ENCODE measurements at regions not wholly inside any gene's neighbourhood (a gene's known extent, or its start where the extent isn't known, plus 50 kb on each side); places are given as distances from the start of the nearest gene placed in this dataset.

GRCh38 chr13:40143559-40143958, 488.1 kb downstream of the COG6 start:
- Histone ChIP-seq H3K27me3 (ENCODE audit: control insufficient read depth, insufficient read depth, low read length) (no peaks in the 10 kb centered on the region), H3K9ac (ENCODE audit: insufficient read depth, low read length) (no peak overlapping the region), H3K27ac (ENCODE audit: insufficient read depth, low read length) (no peak overlapping the region), H3K4me3 (replicated peaks in 1 of 4; ENCODE audit: control extremely low read depth in 1 of 4, insufficient read depth in 1 of 4, low read depth in 3 of 4, low read length in 4 of 4) (no peak overlapping the region), H3K4me1 (ENCODE audit: control insufficient read depth, extremely low read depth, insufficient read depth, low read length) (no peaks in the 10 kb centered on the region), H3K9me3 (ENCODE audit: control insufficient read depth, insufficient read depth, low read depth, low read length) (no peaks in the 10 kb centered on the region), H3K4me2 (ENCODE audit: extremely low read depth, insufficient read depth, low read length) (no peak overlapping the region), H4K20me1 (ENCODE audit: control insufficient read depth, extremely low read depth, insufficient read depth, low read length) (no peaks in the 10 kb centered on the region), H2AFZ (ENCODE audit: low read length) (no peak overlapping the region), H3K79me2 (ENCODE audit: control insufficient read depth, insufficient read depth, low read length) (no peaks in the 10 kb centered on the region), H3K36me3 (ENCODE audit: control insufficient read depth, insufficient read depth, low read length) (no peaks in the 10 kb centered on the region)
- TF ChIP-seq EZH2 (IDR thresholded peaks at IDR 0.05; ENCODE audit: low read length, missing control alignments) = no peak
- TF ChIP-seq, protein P1, sequence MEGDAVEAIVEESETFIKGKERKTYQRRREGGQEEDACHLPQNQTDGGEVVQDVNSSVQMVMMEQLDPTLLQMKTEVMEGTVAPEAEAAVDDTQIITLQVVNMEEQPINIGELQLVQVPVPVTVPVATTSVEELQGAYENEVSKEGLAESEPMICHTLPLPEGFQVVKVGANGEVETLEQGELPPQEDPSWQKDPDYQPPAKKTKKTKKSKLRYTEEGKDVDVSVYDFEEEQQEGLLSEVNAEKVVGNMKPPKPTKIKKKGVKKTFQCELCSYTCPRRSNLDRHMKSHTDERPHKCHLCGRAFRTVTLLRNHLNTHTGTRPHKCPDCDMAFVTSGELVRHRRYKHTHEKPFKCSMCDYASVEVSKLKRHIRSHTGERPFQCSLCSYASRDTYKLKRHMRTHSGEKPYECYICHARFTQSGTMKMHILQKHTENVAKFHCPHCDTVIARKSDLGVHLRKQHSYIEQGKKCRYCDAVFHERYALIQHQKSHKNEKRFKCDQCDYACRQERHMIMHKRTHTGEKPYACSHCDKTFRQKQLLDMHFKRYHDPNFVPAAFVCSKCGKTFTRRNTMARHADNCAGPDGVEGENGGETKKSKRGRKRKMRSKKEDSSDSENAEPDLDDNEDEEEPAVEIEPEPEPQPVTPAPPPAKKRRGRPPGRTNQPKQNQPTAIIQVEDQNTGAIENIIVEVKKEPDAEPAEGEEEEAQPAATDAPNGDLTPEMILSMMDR (conservative IDR thresholded peaks at IDR 0.05 in 1 of 2, IDR thresholded peaks at IDR 0.05 in 1 of 2; ENCODE audit: low read depth in 1 of 2, low read length in 2 of 2) = no peak
- no peak for DNase-seq (ENCODE audit: low read depth in 2 of 2)

DNA sequence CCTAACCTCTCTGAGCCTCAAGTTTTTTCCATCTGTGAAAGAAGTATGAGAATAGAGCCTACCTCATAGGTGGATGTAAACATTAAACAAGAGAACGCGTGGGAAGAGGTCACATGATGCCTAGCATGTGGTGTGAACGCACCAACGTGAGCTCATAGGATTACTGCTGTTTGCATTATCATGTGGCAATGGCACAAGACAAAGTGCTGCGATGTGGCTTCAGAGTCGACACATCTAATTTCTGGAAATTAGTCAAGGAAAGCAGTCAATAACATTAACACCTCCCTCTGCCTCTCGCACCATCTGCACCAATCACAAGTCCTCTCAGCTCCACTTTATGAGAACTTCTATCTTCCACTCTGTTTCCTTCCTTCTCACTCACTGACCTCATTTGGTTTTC, 489.7 kb downstream of the COG6 start:
- H2AFZ ChIP-seq (ENCODE audit: low read length) = no peak overlapping the region
- H3K36me3 ChIP-seq (ENCODE audit: control insufficient read depth, insufficient read depth, low read length) = no peaks in the 10 kb centered on the region
- H3K4me1 ChIP-seq (ENCODE audit: control insufficient read depth, extremely low read depth, insufficient read depth, low read length) = peaks cover 7% of the 10 kb centered on the region
- H3K79me2 ChIP-seq (ENCODE audit: control insufficient read depth, insufficient read depth, low read length) = no peaks in the 10 kb centered on the region
- TF ChIP-seq EZH2 (IDR thresholded peaks at IDR 0.05; ENCODE audit: low read length, missing control alignments) = no peak
- TF ChIP-seq, protein P1 (conservative IDR thresholded peaks at IDR 0.05 in 1 of 2, IDR thresholded peaks at IDR 0.05 in 1 of 2; ENCODE audit: low read depth in 1 of 2, low read length in 2 of 2) = no peak
- no peak overlapping the region for H3K9ac ChIP-seq (ENCODE audit: insufficient read depth, low read length)
- no peaks in the 10 kb centered on the region for H3K27me3 ChIP-seq (ENCODE audit: control insufficient read depth, insufficient read depth, low read length)
- H3K4me3 ChIP-seq (replicated peaks in 1 of 4; ENCODE audit: control extremely low read depth in 1 of 4, insufficient read depth in 1 of 4, low read depth in 3 of 4, low read length in 4 of 4) = no peak overlapping the region
- no peak overlapping the region for H3K4me2 ChIP-seq (ENCODE audit: extremely low read depth, insufficient read depth, low read length)
- H3K27ac ChIP-seq (ENCODE audit: insufficient read depth, low read length) = no peak overlapping the region
- DNase-seq (ENCODE audit: low read depth in 2 of 2) = no peak
- H3K9me3 ChIP-seq (ENCODE audit: control insufficient read depth, insufficient read depth, low read depth, low read length) = no peaks in the 10 kb centered on the region
- no peaks in the 10 kb centered on the region for H4K20me1 ChIP-seq (ENCODE audit: control insufficient read depth, extremely low read depth, insufficient read depth, low read length)

- no peak overlapping the region for H3K4me3 ChIP-seq (replicated peaks in 1 of 4; ENCODE audit: control extremely low read depth in 1 of 4, insufficient read depth in 1 of 4, low read depth in 3 of 4, low read length in 4 of 4)
- no peak overlapping the region for H3K9ac ChIP-seq (ENCODE audit: insufficient read depth, low read length)
- H4K20me1 ChIP-seq (ENCODE audit: control insufficient read depth, extremely low read depth, insufficient read depth, low read length) = no peaks in the 10 kb centered on the region
- no peak overlapping the region for H3K4me2 ChIP-seq (ENCODE audit: extremely low read depth, insufficient read depth, low read length)
- H2AFZ ChIP-seq (ENCODE audit: low read length) = no peak overlapping the region
- H3K27ac ChIP-seq (ENCODE audit: insufficient read depth, low read length) = no peak overlapping the region
- no peak for DNase-seq (ENCODE audit: low read depth in 2 of 2)
- TF ChIP-seq, protein P1 (conservative IDR thresholded peaks at IDR 0.05 in 1 of 2, IDR thresholded peaks at IDR 0.05 in 1 of 2; ENCODE audit: low read depth in 1 of 2, low read length in 2 of 2) = peak in 1 of 2 donors; percentile 10
- TF ChIP-seq EZH2 (IDR thresholded peaks at IDR 0.05; ENCODE audit: low read length, missing control alignments) = no peak
- no peaks in the 10 kb centered on the region for H3K27me3 ChIP-seq (ENCODE audit: control insufficient read depth, insufficient read depth, low read length)
- H3K4me1 ChIP-seq (ENCODE audit: control insufficient read depth, extremely low read depth, insufficient read depth, low read length) = peaks cover 7% of the 10 kb centered on the region
- no peaks in the 10 kb centered on the region for H3K36me3 ChIP-seq (ENCODE audit: control insufficient read depth, insufficient read depth, low read length)
- no peaks in the 10 kb centered on the region for H3K9me3 ChIP-seq (ENCODE audit: control insufficient read depth, insufficient read depth, low read depth, low read length)
- no peaks in the 10 kb centered on the region for H3K79me2 ChIP-seq (ENCODE audit: control insufficient read depth, insufficient read depth, low read length)
Observed at GRCh38 chr13:40146063-40146462, 490.6 kb downstream of the COG6 start.

Measured in fibroblast of lung (primary cell).